DND-41 (cell line): ENCODE measurements at regions not wholly inside any gene's neighbourhood (a gene's known extent, or its start where the extent isn't known, plus 50 kb on each side); places are given as distances from the start of the nearest gene placed in this dataset.

Experiments
- CTCF ChIP-seq: IDR thresholded peaks from 2 replicates; pipeline ENCODE4 v1.5.1; 2012; ENCODE audit warnings: borderline replicate concordance, low read length, moderate library complexity, mild to moderate bottlenecking; ENCODE audit not compliant: poor library complexity, severe bottlenecking; ENCODE audit errors: extremely low read depth
- EZH2 ChIP-seq: IDR thresholded peaks from 3 replicates; pipeline ENCODE4 v1.6.1; 2012; ENCODE audit warnings: borderline replicate concordance, low read depth, mild to moderate bottlenecking, moderate library complexity, low read length, inconsistent platforms; ENCODE audit not compliant: severe bottlenecking

DNA sequence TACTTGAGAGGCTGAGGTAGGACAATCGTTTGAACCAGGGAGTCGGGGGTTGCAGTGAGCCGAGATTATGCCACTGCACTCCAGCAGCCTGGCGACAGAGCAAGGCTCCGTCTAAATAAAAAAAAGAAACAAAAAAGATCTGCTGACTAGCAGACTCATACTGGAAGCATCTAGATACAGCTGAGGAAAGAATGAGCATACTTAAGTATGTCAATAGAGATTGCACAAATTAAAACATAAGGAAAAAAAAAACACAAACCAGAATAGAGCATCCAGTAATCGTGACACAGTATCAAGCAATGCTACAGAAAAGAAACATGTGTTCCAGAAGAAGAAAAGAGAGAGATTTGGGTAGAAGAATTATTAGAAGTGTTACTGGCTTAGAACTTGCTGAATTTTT is 105.5 kb upstream of the SPOCK3 start:
- TF ChIP-seq CTCF (no peak), EZH2 (no peak)
